ENCODE measurements at regions not wholly inside any gene's neighbourhood (a gene's known extent, or its start where the extent isn't known, plus 50 kb on each side); places are given as distances from the start of the nearest gene placed in this dataset.

DNA sequence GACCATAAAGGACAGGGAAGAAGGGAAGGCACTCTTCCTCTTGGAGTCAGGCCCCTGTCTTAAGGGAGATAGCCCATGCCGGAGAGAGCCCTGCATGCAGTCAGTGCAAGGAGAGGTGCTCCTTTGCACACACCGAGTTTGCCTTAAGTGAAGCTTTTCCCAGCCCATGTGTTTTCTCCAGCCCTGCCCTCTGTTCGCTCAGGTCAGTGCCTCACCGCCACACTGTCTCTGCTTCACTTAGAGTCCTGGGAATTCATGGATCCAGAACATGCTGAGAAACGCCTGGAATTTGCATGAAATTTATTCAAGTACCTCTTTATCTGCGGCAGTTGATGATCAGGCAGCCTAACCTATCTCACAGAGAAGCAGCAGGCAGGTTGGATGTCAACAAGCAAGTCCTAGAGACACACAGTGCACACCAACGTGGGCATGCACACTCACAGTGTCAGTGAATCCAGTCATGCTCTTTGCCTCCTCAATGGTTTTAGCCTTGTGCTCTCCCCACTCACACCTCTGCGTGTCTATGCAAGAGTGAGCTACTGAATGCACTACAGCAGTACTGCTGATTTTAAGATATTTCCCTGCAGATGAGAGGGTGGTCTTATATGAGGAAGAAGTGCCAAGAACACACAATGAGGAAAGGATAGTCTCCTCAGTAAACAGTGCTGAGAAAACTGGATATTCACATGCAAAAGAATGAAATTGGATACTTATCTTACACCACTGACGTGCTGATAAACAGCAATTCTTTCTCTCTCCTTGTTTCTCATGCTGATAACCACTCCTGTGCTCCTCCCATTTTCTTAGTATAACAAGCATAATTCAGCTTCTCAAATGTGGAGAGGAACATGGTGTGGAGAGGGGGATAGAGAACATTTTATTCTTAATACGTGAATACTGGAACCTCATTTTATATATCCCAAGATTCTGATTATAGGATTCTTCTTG lies 295.1 kb upstream of the CDYL start:
- 2% methylated on average over 10 of the region's 10 CpGs for WGBS (ENCODE audit: insufficient coverage, low coverage, missing lambda C conversion rate)
- H3K27me3 ChIP-seq (ENCODE audit: control insufficient read depth in 2 of 2, insufficient read depth in 2 of 2, low read length in 2 of 2), result peaks cover 15 to 40% of the 10 kb centered on the region in 2 experiments
- in situ Hi-C loops (cut with MboI) (no loop called here), intact Hi-C loops (cut with micrococcal nuclease) (no loop called here)
- H3K4me1 ChIP-seq (replicated peaks in 1 of 2; ENCODE audit: control insufficient read depth in 2 of 2, insufficient read depth in 2 of 2, low read length in 2 of 2), result peaks cover 0 to 5% of the 10 kb centered on the region in 2 experiments; a peak in 1 of 5 replicates
- no peaks in the 10 kb centered on the region for H3K79me2 ChIP-seq (ENCODE audit: control insufficient read depth, insufficient read depth, low read length)
- FAIRE-seq, result no peak
- POLR2A ChIA-PET, result interaction anchor here (0.6 to 0.8 kb wide), 4 partner anchors 26 to 900 kb away, joined by 3 to 4 read pairs (median 3); no protein-coding TSS in a partner anchor
- H3K9me1 ChIP-seq (ENCODE audit: control insufficient read depth, insufficient read depth, low read length), result no peaks in the 10 kb centered on the region
- H4K20me1 ChIP-seq (replicated peaks; ENCODE audit: control insufficient read depth, insufficient read depth, low read length), result no peaks in the 10 kb centered on the region
- H3K27ac ChIP-seq (ENCODE audit: extremely low read depth, low read depth, low read length), result no peak overlapping the region
- TF ChIP-seq, protein P1, sequence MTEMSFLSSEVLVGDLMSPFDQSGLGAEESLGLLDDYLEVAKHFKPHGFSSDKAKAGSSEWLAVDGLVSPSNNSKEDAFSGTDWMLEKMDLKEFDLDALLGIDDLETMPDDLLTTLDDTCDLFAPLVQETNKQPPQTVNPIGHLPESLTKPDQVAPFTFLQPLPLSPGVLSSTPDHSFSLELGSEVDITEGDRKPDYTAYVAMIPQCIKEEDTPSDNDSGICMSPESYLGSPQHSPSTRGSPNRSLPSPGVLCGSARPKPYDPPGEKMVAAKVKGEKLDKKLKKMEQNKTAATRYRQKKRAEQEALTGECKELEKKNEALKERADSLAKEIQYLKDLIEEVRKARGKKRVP (CRISPR knock-in tag; IDR thresholded peaks at IDR 0.05), result 0 out of 2 replicates have a peak, but pooled peaks have one; percentile 19
- TF ChIP-seq KAT7 (CRISPR knock-in tag; IDR thresholded peaks at IDR 0.05; ENCODE audit: borderline replicate concordance) (0 out of 2 replicates have a peak, but pooled peaks have one; percentile 57), FOXA3 (CRISPR knock-in tag; conservative IDR thresholded peaks at IDR 0.05 in 1 of 2, IDR thresholded peaks at IDR 0.05 in 1 of 2) (0 out of 4 replicates have a peak, but pooled peaks of 1 of the 2 experiments have one; percentile 20), OTX1 (CRISPR knock-in tag; IDR thresholded peaks at IDR 0.05) (no peak)
- no peaks in the 10 kb centered on the region for H3K36me3 ChIP-seq (ENCODE audit: control insufficient read depth, insufficient read depth, low read length)
- H3K9me3 ChIP-seq (replicated peaks; ENCODE audit: control insufficient read depth, insufficient read depth, low read depth, low read length), result no peaks in the 10 kb centered on the region
- H3K4me2 ChIP-seq (ENCODE audit: insufficient read depth, low read length), result no peak overlapping the region
- H2AFZ ChIP-seq (ENCODE audit: low read depth, low read length), result no peak overlapping the region
- ATAC-seq, result no peak
- CTCF ChIA-PET (ENCODE audit: low intra/inter-chr PET ratio), result no interaction called here
- H3K4me3 ChIP-seq, result no peak overlapping the region
- no peak overlapping the region for H3K9ac ChIP-seq (ENCODE audit: insufficient read depth in 1 of 2, low read depth in 2 of 2, low read length in 2 of 2)
- no peak for DNase-seq (ENCODE audit: extremely low read depth in 1 of 4, low spot score in 3 of 4)
- BruUV-seq (replicated peaks), result no TSS peak

Data from K562 (cell line).